Astrocyte (in vitro differentiated cells and primary cell): ENCODE measurements at regions not wholly inside any gene's neighbourhood (a gene's known extent, or its start where the extent isn't known, plus 50 kb on each side); places are given as distances from the start of the nearest gene placed in this dataset.

ENCODE experiments used
- EZH2 ChIP-seq: IDR thresholded peaks from 2 replicates; pipeline ENCODE4 v1.6.1; 2012; ENCODE audit warnings: mild to moderate bottlenecking, low read length, inconsistent platforms; ENCODE audit not compliant: insufficient read depth
- TF ChIP-seq, protein P1 (sequence below): IDR thresholded peaks from 2 replicates; pipeline ENCODE4 v1.5.1; 2011; ENCODE audit warnings: low read depth, mild to moderate bottlenecking, inconsistent platforms, low read length, moderate library complexity; ENCODE audit not compliant: insufficient read depth

GRCh38 chr14:95601650-95602049 lies 66.8 kb downstream of the GLRX5 start:
- TF ChIP-seq, protein P1, sequence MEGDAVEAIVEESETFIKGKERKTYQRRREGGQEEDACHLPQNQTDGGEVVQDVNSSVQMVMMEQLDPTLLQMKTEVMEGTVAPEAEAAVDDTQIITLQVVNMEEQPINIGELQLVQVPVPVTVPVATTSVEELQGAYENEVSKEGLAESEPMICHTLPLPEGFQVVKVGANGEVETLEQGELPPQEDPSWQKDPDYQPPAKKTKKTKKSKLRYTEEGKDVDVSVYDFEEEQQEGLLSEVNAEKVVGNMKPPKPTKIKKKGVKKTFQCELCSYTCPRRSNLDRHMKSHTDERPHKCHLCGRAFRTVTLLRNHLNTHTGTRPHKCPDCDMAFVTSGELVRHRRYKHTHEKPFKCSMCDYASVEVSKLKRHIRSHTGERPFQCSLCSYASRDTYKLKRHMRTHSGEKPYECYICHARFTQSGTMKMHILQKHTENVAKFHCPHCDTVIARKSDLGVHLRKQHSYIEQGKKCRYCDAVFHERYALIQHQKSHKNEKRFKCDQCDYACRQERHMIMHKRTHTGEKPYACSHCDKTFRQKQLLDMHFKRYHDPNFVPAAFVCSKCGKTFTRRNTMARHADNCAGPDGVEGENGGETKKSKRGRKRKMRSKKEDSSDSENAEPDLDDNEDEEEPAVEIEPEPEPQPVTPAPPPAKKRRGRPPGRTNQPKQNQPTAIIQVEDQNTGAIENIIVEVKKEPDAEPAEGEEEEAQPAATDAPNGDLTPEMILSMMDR: no peak
- TF ChIP-seq EZH2: no peak
